ENCODE measurements at regions not wholly inside any gene's neighbourhood (a gene's known extent, or its start where the extent isn't known, plus 50 kb on each side); places are given as distances from the start of the nearest gene placed in this dataset.
A peak's percentile ranks its signal among the peaks of the same experiment; 100 is the strongest.

- no peak for DNase-seq (ENCODE audit: low spot score)
- Mint-ChIP-seq H3K4me3 (ENCODE audit: unreplicated experiment) (no peak overlapping the region), H3K27ac (ENCODE audit: unreplicated experiment) (peak overlapping the region; percentile 82), H3K27me3 (ENCODE audit: low read depth) (no peaks in the 10 kb centered on the region), H3K4me1 (ENCODE audit: low read depth) (peaks cover 28% of the 10 kb centered on the region), H3K36me3 (ENCODE audit: low read depth) (peaks cover 1% of the 10 kb centered on the region), H3K9me3 (ENCODE audit: low read depth) (no peaks in the 10 kb centered on the region)
- TF ChIP-seq CTCF (IDR thresholded peaks at IDR 0.05), result no peak
These were observed 93.4 kb upstream of the NXT1 start for GRCh38 chr20:23257106-23257761.

- no peak overlapping the region for H3K27ac Mint-ChIP-seq (ENCODE audit: unreplicated experiment)
These were observed 94.7 kb upstream of the NXT1 start for GRCh38 chr20:23255716-23256385.

GRCh38 chr20:23255106-23255505, 95.5 kb upstream of the NXT1 start:
- no peak overlapping the region for H3K4me3 Mint-ChIP-seq (ENCODE audit: unreplicated experiment)
- no peak for DNase-seq (ENCODE audit: low spot score)
- no peak overlapping the region for H3K27ac Mint-ChIP-seq (ENCODE audit: unreplicated experiment)
- TF ChIP-seq CTCF (IDR thresholded peaks at IDR 0.05), result no peak
- no peaks in the 10 kb centered on the region for H3K9me3 Mint-ChIP-seq (ENCODE audit: low read depth)
- peaks cover 28% of the 10 kb centered on the region for H3K4me1 Mint-ChIP-seq (ENCODE audit: low read depth)
- H3K36me3 Mint-ChIP-seq (ENCODE audit: low read depth), result no peaks in the 10 kb centered on the region
- peaks cover 2% of the 10 kb centered on the region for H3K27me3 Mint-ChIP-seq (ENCODE audit: low read depth)

More at GRCh38 chr20:23255716-23256385, 94.7 kb upstream of the NXT1 start:
- H3K27me3 Mint-ChIP-seq (ENCODE audit: low read depth), result peaks cover 2% of the 10 kb centered on the region
- peaks cover 1% of the 10 kb centered on the region for H3K36me3 Mint-ChIP-seq (ENCODE audit: low read depth)
- no peak for DNase-seq (ENCODE audit: low spot score)
- no peak overlapping the region for H3K4me3 Mint-ChIP-seq (ENCODE audit: unreplicated experiment)
- H3K4me1 Mint-ChIP-seq (ENCODE audit: low read depth), result peaks cover 28% of the 10 kb centered on the region
- no peak for TF ChIP-seq CTCF (IDR thresholded peaks at IDR 0.05)
- H3K9me3 Mint-ChIP-seq (ENCODE audit: low read depth), result no peaks in the 10 kb centered on the region

- H3K4me1 Mint-ChIP-seq (ENCODE audit: low read depth), result peaks cover 29% of the 10 kb centered on the region
- no peak overlapping the region for H3K27ac Mint-ChIP-seq (ENCODE audit: unreplicated experiment)
- H3K4me3 Mint-ChIP-seq (ENCODE audit: unreplicated experiment), result no peak overlapping the region
These were observed 96.1 kb upstream of the NXT1 start for GRCh38 chr20:23254505-23254904.

GRCh38 chr20:23254034-23254433, 96.6 kb upstream of the NXT1 start:
- Mint-ChIP-seq H3K9me3 (ENCODE audit: low read depth) (no peaks in the 10 kb centered on the region), H3K4me1 (ENCODE audit: low read depth) (peaks cover 31% of the 10 kb centered on the region), H3K36me3 (ENCODE audit: low read depth) (no peaks in the 10 kb centered on the region), H3K4me3 (ENCODE audit: unreplicated experiment) (no peak overlapping the region), H3K27ac (ENCODE audit: unreplicated experiment) (no peak overlapping the region), H3K27me3 (ENCODE audit: low read depth) (peaks cover 2% of the 10 kb centered on the region)
- DNase-seq (ENCODE audit: low spot score), result no peak
- no peak for TF ChIP-seq CTCF (IDR thresholded peaks at IDR 0.05)

More at GRCh38 chr20:23254505-23254904, 96.1 kb upstream of the NXT1 start:
- Mint-ChIP-seq H3K9me3 (ENCODE audit: low read depth) (no peaks in the 10 kb centered on the region), H3K27me3 (ENCODE audit: low read depth) (peaks cover 2% of the 10 kb centered on the region), H3K36me3 (ENCODE audit: low read depth) (no peaks in the 10 kb centered on the region)
- TF ChIP-seq CTCF (IDR thresholded peaks at IDR 0.05), result no peak
- no peak for DNase-seq (ENCODE audit: low spot score)

All from chondrocyte (in vitro differentiated cells).